Chondrocyte (in vitro differentiated cells): ENCODE measurements at regions not wholly inside any gene's neighbourhood (a gene's known extent, or its start where the extent isn't known, plus 50 kb on each side); places are given as distances from the start of the nearest gene placed in this dataset.
A peak's percentile ranks its signal among the peaks of the same experiment; 100 is the strongest.

ENCODE experiments used
- DNase-seq: peaks from one replicate; pipeline ENCODE4 v3.0.0; 2021; ENCODE audit warnings: mixed read lengths, low spot score
- H3K27ac Mint-ChIP-seq: one replicate; pipeline ENCODE4 v1.8.0; 2021; ENCODE audit warnings: mild to moderate bottlenecking, moderate library complexity, mixed read lengths; ENCODE audit not compliant: unreplicated experiment
- H3K27me3 Mint-ChIP-seq: 2 replicates; pipeline ENCODE4 v1.8.0; 2021; ENCODE audit warnings: low read depth, mixed read lengths
- H3K36me3 Mint-ChIP-seq: 2 replicates; pipeline ENCODE4 v1.8.0; 2021; ENCODE audit warnings: low read depth, mixed read lengths
- H3K4me1 Mint-ChIP-seq: 2 replicates; pipeline ENCODE4 v1.8.0; 2021; ENCODE audit warnings: low read depth, mild to moderate bottlenecking, mixed read lengths
- H3K4me3 Mint-ChIP-seq: one replicate; pipeline ENCODE4 v1.8.0; 2021; ENCODE audit warnings: mild to moderate bottlenecking, moderate library complexity, mixed read lengths; ENCODE audit not compliant: unreplicated experiment
- H3K9me3 Mint-ChIP-seq: 2 replicates; pipeline ENCODE4 v1.8.0; 2021; ENCODE audit warnings: low read depth, mixed read lengths
- CTCF ChIP-seq: fragments of 200-600 bp; sonication (generic); IDR thresholded peaks from 2 replicates; pipeline ENCODE4 v1.5.0; 2021; ENCODE audit warnings: antibody characterized with exemption, mild to moderate bottlenecking, moderate library complexity

GRCh38 chr14:101072070-101072469 lies 168.5 kb upstream of the RTL1 start:
- Mint-ChIP-seq H3K9me3 (no peaks in the 10 kb centered on the region), H3K27ac (peak overlapping the region; percentile 83), H3K27me3 (no peaks in the 10 kb centered on the region), H3K4me1 (peaks cover 45% of the 10 kb centered on the region), H3K4me3 (no peak overlapping the region), H3K36me3 (no peaks in the 10 kb centered on the region)
- no peak for TF ChIP-seq CTCF
- DNase-seq: peak; percentile 40

GRCh38 chr14:101072531-101072930 lies 169.0 kb upstream of the RTL1 start:
- Mint-ChIP-seq H3K36me3 (no peaks in the 10 kb centered on the region), H3K9me3 (no peaks in the 10 kb centered on the region), H3K4me1 (peaks cover 49% of the 10 kb centered on the region), H3K27ac (peak overlapping the region; percentile 83), H3K27me3 (no peaks in the 10 kb centered on the region), H3K4me3 (no peak overlapping the region)
- TF ChIP-seq CTCF: no peak
- peak; percentile 59 for DNase-seq

- Mint-ChIP-seq H3K4me3 (no peak overlapping the region), H3K9me3 (no peaks in the 10 kb centered on the region), H3K27me3 (no peaks in the 10 kb centered on the region), H3K36me3 (no peaks in the 10 kb centered on the region), H3K27ac (peak overlapping the region; percentile 83), H3K4me1 (peaks cover 51% of the 10 kb centered on the region)
- peak; percentile 96 for DNase-seq
- peak; percentile 33 for TF ChIP-seq CTCF
These were observed 169.5 kb upstream of the RTL1 start for GRCh38 chr14:101072945-101073597.

- DNase-seq: no peak
- H3K27me3 Mint-ChIP-seq: no peaks in the 10 kb centered on the region
- no peaks in the 10 kb centered on the region for H3K36me3 Mint-ChIP-seq
- no peaks in the 10 kb centered on the region for H3K9me3 Mint-ChIP-seq
- no peak overlapping the region for H3K4me3 Mint-ChIP-seq
- TF ChIP-seq CTCF: no peak
- peak overlapping the region; percentile 17 for H3K27ac Mint-ChIP-seq
- H3K4me1 Mint-ChIP-seq: peaks cover 56% of the 10 kb centered on the region
These were observed 170.1 kb upstream of the RTL1 start for GRCh38 chr14:101073598-101073965.

GRCh38 chr14:101074196-101075024 lies 170.9 kb upstream of the RTL1 start:
- no peak overlapping the region for H3K4me3 Mint-ChIP-seq
- H3K9me3 Mint-ChIP-seq: no peaks in the 10 kb centered on the region
- no peaks in the 10 kb centered on the region for H3K36me3 Mint-ChIP-seq
- H3K27me3 Mint-ChIP-seq: no peaks in the 10 kb centered on the region
- TF ChIP-seq CTCF: no peak
- H3K27ac Mint-ChIP-seq: peak overlapping the region; percentile 59
- peak; percentile 51 for DNase-seq
- H3K4me1 Mint-ChIP-seq: peaks cover 56% of the 10 kb centered on the region
